ENCODE measurements at regions not wholly inside any gene's neighbourhood (a gene's known extent, or its start where the extent isn't known, plus 50 kb on each side); places are given as distances from the start of the nearest gene placed in this dataset.

GRCh38 chr1:22370190-22370498 is 81.5 kb upstream of the ZBTB40 start:
- H3K4me3 ChIP-seq (ENCODE audit: low read depth, low read length) = no peak overlapping the region
- no peak for DNase-seq (ENCODE audit: low read depth)
- no peak for TF ChIP-seq CTCF (IDR thresholded peaks at IDR 0.05; ENCODE audit: low read depth, low read length, missing control alignments)

DNA sequence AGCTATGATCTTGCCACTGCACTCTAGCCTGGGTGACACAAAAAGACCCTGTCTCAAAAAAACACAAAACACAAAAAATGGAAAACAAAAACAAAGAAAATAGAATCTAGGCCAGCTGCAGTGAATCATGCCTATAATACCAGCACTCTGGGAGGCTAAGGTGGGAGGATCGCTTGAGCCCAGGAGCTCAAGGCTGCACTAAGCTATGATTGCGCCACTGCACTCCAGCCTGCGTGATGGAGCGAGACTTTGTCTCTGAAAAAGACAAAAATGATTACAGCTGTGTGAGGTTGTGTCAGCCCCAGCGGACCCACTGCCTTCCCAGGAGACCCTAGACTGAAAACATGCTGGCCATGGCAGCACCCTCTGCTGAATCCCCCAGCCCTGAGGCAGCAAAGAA is 80.2 kb upstream of the ZBTB40 start:
- H3K4me3 ChIP-seq (ENCODE audit: low read depth, low read length) = no peak overlapping the region
- DNase-seq (ENCODE audit: low read depth) = no peak
- no peak for TF ChIP-seq CTCF (IDR thresholded peaks at IDR 0.05; ENCODE audit: low read depth, low read length, missing control alignments)

GRCh38 chr1:22373252-22373651 is 78.4 kb upstream of the ZBTB40 start:
- DNase-seq (ENCODE audit: low read depth) = no peak
- no peak for TF ChIP-seq CTCF (IDR thresholded peaks at IDR 0.05; ENCODE audit: low read depth, low read length, missing control alignments)
- no peak overlapping the region for H3K4me3 ChIP-seq (ENCODE audit: low read depth, low read length)

DNA sequence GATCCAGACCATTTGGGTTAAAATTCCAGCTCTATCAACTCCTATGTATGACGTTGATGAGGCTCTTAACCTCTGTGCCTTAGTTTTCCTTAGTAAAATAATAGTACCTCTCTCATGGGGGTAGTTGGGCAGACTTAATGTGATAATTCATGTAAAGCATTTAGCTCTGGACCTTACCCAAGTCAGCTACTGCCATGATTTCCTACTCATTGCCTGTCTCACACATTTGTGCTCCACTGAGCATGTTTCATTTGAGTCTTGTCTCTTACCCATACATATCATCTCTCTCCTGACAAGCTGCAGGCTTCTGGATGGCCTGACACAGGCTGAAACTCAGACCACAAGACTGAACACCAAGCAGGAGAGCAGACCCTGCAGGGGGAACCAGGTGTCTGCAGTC is 77.7 kb upstream of the ZBTB40 start:
- H3K4me3 ChIP-seq (ENCODE audit: low read depth, low read length) = no peak overlapping the region
- no peak for DNase-seq (ENCODE audit: low read depth)
- no peak for TF ChIP-seq CTCF (IDR thresholded peaks at IDR 0.05; ENCODE audit: low read depth, low read length, missing control alignments)

DNA sequence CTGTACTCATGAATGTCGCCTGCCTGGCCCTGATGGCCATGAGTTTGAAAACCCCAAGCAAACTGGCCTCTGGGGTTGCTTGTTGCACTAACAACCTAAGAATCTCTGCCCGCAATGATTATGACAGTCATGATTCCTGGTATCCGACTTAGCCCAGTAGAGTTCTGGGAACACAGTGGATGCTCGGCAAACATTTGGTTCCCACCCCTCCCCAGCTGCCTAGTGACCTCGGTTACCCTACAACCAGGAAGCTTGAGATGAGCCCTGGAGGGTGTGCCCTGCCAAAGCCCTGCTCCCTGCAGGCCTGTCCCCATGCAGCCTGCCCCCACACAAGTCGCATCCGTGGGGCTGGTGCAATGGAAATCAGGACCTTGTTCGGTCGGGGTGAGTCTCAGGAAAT is 76.0 kb upstream of the ZBTB40 start:
- no peak for TF ChIP-seq CTCF (IDR thresholded peaks at IDR 0.05; ENCODE audit: low read depth, low read length, missing control alignments)

GRCh38 chr1:22376001-22376400 is 75.7 kb upstream of the ZBTB40 start:
- no peak for TF ChIP-seq CTCF (IDR thresholded peaks at IDR 0.05; ENCODE audit: low read depth, low read length, missing control alignments)
- no peak overlapping the region for H3K4me3 ChIP-seq (ENCODE audit: low read depth, low read length)
- DNase-seq (ENCODE audit: low read depth) = no peak

More for the DNA sequence above, 76.0 kb upstream of the ZBTB40 start:
- H3K4me3 ChIP-seq (ENCODE audit: low read depth, low read length) = no peak overlapping the region
- no peak for DNase-seq (ENCODE audit: low read depth)

- TF ChIP-seq CTCF (IDR thresholded peaks at IDR 0.05; ENCODE audit: low read depth, low read length, missing control alignments) = no peak
- no peak for DNase-seq (ENCODE audit: low read depth)
- no peak overlapping the region for H3K4me3 ChIP-seq (ENCODE audit: low read depth, low read length)
Measured at GRCh38 chr1:22376546-22376945, 75.1 kb upstream of the ZBTB40 start.
